DMS114 treated with DMSO at 0.1 percent for 48 hours (cell line): ENCODE measurements at regions not wholly inside any gene's neighbourhood (a gene's known extent, or its start where the extent isn't known, plus 50 kb on each side); places are given as distances from the start of the nearest gene placed in this dataset.

Source experiments
- DNase-seq: peaks from one replicate; lab custom pipeline; 2025; ENCODE audit not compliant: unreplicated experiment; lab: John Stamatoyannopoulos, UW

GRCh38 chr13:53800011-53800410 lies 771.4 kb downstream of the OLFM4 start:
- no peak for DNase-seq

- no peak for DNase-seq
Observed at GRCh38 chr13:53807251-53807834, 778.7 kb downstream of the OLFM4 start.

GRCh38 chr13:53821632-53822031 lies 793.0 kb downstream of the OLFM4 start:
- DNase-seq = no peak

GRCh38 chr13:53822136-53822535 lies 793.5 kb downstream of the OLFM4 start:
- DNase-seq = no peak

- no peak for DNase-seq
Observed at GRCh38 chr13:53839461-53839860, 810.8 kb downstream of the OLFM4 start.

- no peak for DNase-seq
Observed at GRCh38 chr13:53844473-53845146, 816.0 kb downstream of the OLFM4 start.

- no peak for DNase-seq
Observed at GRCh38 chr13:53847502-53847901, 818.9 kb downstream of the OLFM4 start.

GRCh38 chr13:53848366-53848961 lies 819.9 kb downstream of the OLFM4 start:
- no peak for DNase-seq

GRCh38 chr13:53854321-53854720 lies 825.7 kb downstream of the OLFM4 start:
- DNase-seq = no peak

- no peak for DNase-seq
Observed at GRCh38 chr13:53856573-53857195, 828.1 kb downstream of the OLFM4 start.

- no peak for DNase-seq
Observed at GRCh38 chr13:53863520-53863919, 834.9 kb downstream of the OLFM4 start.

- no peak for DNase-seq
Observed at GRCh38 chr13:53873558-53873957, 844.9 kb downstream of the OLFM4 start.

GRCh38 chr13:53878861-53879260 lies 850.2 kb downstream of the OLFM4 start:
- DNase-seq = no peak

- no peak for DNase-seq
Observed at GRCh38 chr13:53885997-53886396, 857.4 kb downstream of the OLFM4 start.

GRCh38 chr13:53890696-53891095 lies 862.1 kb downstream of the OLFM4 start:
- DNase-seq = no peak

- DNase-seq = no peak
Observed at GRCh38 chr13:53901593-53901992, 873.0 kb downstream of the OLFM4 start.

- no peak for DNase-seq
Observed at GRCh38 chr13:53907891-53908290, 879.3 kb downstream of the OLFM4 start.

- DNase-seq = no peak
Observed at GRCh38 chr13:53920916-53921315, 892.3 kb downstream of the OLFM4 start.

GRCh38 chr13:53921473-53921872 lies 892.9 kb downstream of the OLFM4 start:
- DNase-seq = no peak

- DNase-seq = no peak
Observed at GRCh38 chr13:53941588-53942190, 913.1 kb downstream of the OLFM4 start.

GRCh38 chr13:53946500-53946899 lies 917.9 kb downstream of the OLFM4 start:
- no peak for DNase-seq

GRCh38 chr13:53953183-53953582 lies 924.6 kb downstream of the OLFM4 start:
- no peak for DNase-seq
